GM12892 (cell line): ENCODE measurements at regions not wholly inside any gene's neighbourhood (a gene's known extent, or its start where the extent isn't known, plus 50 kb on each side); places are given as distances from the start of the nearest gene placed in this dataset.

Experiments
- POLR2A ChIP-seq: IDR thresholded peaks from 2 replicates; pipeline ENCODE4 v1.6.1; 2011; ENCODE audit warnings: low read depth, low read length, control low read depth
- POLR2AphosphoS5 ChIP-seq: IDR thresholded peaks from 2 replicates; pipeline ENCODE4 v1.6.1; 2011; ENCODE audit warnings: low read depth, low read length, control low read depth
- TAF1 ChIP-seq: IDR thresholded peaks from 2 replicates; pipeline ENCODE4 v1.6.1; 2011; ENCODE audit warnings: low read depth, mild to moderate bottlenecking, control low read depth, low read length, borderline replicate concordance

- TF ChIP-seq TAF1 (no peak), POLR2AphosphoS5 (no peak), POLR2A (no peak)
These were observed 124.8 kb upstream of the LMO4 start for GRCh38 chr1:87203904-87204303.
